Tibial artery (tissue), 4 donors: ENCODE measurements at regions not wholly inside any gene's neighbourhood (a gene's known extent, or its start where the extent isn't known, plus 50 kb on each side); places are given as distances from the start of the nearest gene placed in this dataset.

Source experiments
- DNase-seq, 2 donors: peaks; one replicate each; pipeline ENCODE4 v3.0.0-alpha.2; 2019
- H3K27ac ChIP-seq, 2 donors: fragments of 200-600 bp; sonication (generic) in 1 of 2; 1 replicate in 1 of 2; 2 replicates in 1 of 2; pipeline ENCODE4 v1.5.1; 2018 to 2019; ENCODE audit warnings: mild to moderate bottlenecking in 1 of 2
- H3K27me3 ChIP-seq, 2 donors: fragments of 200-600 bp; sonication (generic) in 1 of 2; one replicate each; pipeline versions ENCODE4 v1.5.1 to v1.6.0; 2016 to 2019
- H3K36me3 ChIP-seq, 3 donors: fragments of 200-600 bp; sonication (generic) in 2 of 3; one replicate each; pipeline ENCODE4 v1.5.1; 2016 to 2019; ENCODE audit warnings: mild to moderate bottlenecking in 2 of 3
- H3K4me1 ChIP-seq, 4 donors: fragments of 200-600 bp; sonication (generic) in 2 of 4; 1 replicate in 3 of 4; 2 replicates in 1 of 4; pipeline ENCODE4 v1.5.1; 2016 to 2019
- H3K4me3 ChIP-seq, 2 donors: fragments of 200-600 bp; sonication (generic) in 1 of 2; 1 replicate in 1 of 2; 2 replicates in 1 of 2; pipeline ENCODE4 v1.5.1; 2018 to 2019; ENCODE audit warnings: mild to moderate bottlenecking in 2 of 2
- H3K9me3 ChIP-seq, 3 donors: fragments of 200-600 bp; sonication (generic) in 1 of 3; one replicate each; pipeline ENCODE4 v1.5.1; 2016 to 2019
- intact Hi-C: fragments of 100-400 bp; cut with DNase I; formaldehyde crosslinking; loops from one replicate; pipeline ENCODE4 v1.15.0; 2023; ENCODE audit warnings: low total_unique reads
- TF ChIP-seq, protein P1 (sequence below), 2 experiments: fragments of 200-600 bp in 1 of 2; fragments of 450-650 bp in 1 of 2; IDR thresholded peaks; one replicate each; pipeline ENCODE4 v1.5.1; 2017 to 2019; ENCODE audit warnings: antibody characterized with exemption in 2 of 2, mild to moderate bottlenecking in 1 of 2, moderate library complexity in 1 of 2

DNA sequence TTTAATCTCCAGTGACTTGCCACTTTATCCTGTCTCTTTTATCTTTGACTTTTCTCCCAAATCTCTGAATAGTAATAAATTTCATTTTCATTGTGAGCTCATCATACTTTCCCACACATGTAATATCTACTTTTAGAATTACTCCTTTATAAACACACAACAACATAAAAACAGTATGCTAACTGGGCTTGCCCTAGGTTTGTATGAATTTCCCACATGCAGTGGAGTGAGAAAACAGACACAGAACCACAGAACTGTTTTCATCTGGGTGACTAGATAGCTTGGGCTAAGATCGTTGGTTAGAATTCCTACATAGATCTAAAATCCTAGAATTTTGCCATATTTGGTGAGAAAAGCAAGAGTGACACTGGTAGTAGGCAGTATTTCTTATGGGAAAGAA, 409.5 kb downstream of the SPRY1 start:
- Histone ChIP-seq H3K4me3 (no peak overlapping the region), H3K27me3 (no peaks in the 10 kb centered on the region), H3K36me3 (no peaks in the 10 kb centered on the region), H3K4me1 (peaks cover 0 to 10% (median 5%) of the 10 kb centered on the region in 4 donors), H3K9me3 (no peaks in the 10 kb centered on the region), H3K27ac (no peak overlapping the region)
- TF ChIP-seq, protein P1, sequence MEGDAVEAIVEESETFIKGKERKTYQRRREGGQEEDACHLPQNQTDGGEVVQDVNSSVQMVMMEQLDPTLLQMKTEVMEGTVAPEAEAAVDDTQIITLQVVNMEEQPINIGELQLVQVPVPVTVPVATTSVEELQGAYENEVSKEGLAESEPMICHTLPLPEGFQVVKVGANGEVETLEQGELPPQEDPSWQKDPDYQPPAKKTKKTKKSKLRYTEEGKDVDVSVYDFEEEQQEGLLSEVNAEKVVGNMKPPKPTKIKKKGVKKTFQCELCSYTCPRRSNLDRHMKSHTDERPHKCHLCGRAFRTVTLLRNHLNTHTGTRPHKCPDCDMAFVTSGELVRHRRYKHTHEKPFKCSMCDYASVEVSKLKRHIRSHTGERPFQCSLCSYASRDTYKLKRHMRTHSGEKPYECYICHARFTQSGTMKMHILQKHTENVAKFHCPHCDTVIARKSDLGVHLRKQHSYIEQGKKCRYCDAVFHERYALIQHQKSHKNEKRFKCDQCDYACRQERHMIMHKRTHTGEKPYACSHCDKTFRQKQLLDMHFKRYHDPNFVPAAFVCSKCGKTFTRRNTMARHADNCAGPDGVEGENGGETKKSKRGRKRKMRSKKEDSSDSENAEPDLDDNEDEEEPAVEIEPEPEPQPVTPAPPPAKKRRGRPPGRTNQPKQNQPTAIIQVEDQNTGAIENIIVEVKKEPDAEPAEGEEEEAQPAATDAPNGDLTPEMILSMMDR (IDR thresholded peaks at IDR 0.05), result no peak
- intact Hi-C loops, result no loop called here
- no peak for DNase-seq

DNA sequence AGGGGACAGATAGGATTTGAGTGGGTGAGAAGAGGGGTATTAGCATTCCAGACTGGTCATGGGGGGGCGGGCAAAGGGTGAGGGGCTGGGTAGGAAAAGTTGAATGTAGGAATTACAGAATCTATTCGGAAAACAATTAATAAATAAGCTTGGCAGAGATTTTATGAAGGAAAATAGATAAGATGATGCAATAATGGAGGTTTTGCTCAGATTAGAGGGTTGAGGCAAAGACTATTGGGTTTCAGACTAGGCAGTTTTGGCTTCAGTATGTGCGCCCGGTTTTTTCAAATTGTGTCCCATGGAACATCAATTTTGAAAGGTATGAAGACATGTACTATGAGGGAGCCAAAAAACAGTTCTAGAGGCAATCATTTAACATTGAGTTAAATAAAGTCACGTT, 410.6 kb downstream of the SPRY1 start:
- no peak overlapping the region for H3K27ac ChIP-seq
- no peak for DNase-seq
- H3K4me3 ChIP-seq, result no peak overlapping the region
- peaks cover 0 to 10% (median 5%) of the 10 kb centered on the region in 4 donors for H3K4me1 ChIP-seq
- no peaks in the 10 kb centered on the region for H3K9me3 ChIP-seq
- no peaks in the 10 kb centered on the region for H3K27me3 ChIP-seq
- intact Hi-C loops, result no loop called here
- TF ChIP-seq, protein P1 (IDR thresholded peaks at IDR 0.05), result no peak
- H3K36me3 ChIP-seq, result no peaks in the 10 kb centered on the region

DNA sequence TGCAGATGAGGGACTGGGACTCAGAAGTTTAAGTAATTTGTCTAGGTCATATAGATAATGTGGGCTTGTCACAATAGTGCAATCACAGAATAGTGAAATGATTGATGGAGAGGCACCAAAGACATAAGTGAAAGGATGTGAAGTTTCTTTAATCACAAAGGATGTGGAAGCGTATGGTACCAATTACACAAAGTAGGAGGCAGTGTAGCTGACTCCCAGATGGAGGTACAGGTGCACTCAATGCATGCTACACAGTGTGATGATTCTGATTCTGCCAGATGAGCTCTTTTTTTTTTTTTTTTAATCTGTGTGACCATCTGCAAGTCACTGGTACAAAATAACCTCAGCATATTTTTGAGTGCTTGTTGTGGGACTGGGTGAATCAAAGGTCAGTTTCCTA, 411.3 kb downstream of the SPRY1 start:
- Histone ChIP-seq H3K4me3 (no peak overlapping the region), H3K27ac (no peak overlapping the region), H3K36me3 (no peaks in the 10 kb centered on the region), H3K4me1 (peaks cover 0 to 10% (median 5%) of the 10 kb centered on the region in 4 donors), H3K9me3 (no peaks in the 10 kb centered on the region), H3K27me3 (no peaks in the 10 kb centered on the region)
- TF ChIP-seq, protein P1 (IDR thresholded peaks at IDR 0.05), result no peak
- DNase-seq, result no peak
- intact Hi-C loops, result no loop called here

DNA sequence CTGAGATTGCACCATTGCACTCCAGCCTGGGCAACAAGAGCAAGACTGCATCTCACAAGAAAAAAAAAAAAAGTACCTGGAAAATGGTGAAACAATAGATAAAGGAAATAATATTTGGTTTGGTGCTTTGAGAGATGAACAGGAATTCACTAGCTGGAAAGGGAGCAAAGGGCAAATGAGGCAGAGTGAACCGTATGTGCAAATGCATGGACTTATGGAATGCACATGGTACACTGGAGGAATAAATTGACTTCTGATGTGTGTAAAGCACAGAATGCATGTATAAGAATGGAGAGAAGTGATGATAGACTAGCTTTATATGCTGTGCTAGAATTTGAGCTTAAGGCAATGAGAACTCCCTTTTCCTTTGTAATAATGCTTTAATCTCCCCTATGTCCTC, 413.3 kb downstream of the SPRY1 start:
- Histone ChIP-seq H3K9me3 (no peaks in the 10 kb centered on the region), H3K4me1 (peaks cover 0 to 10% (median 0%) of the 10 kb centered on the region in 4 donors), H3K4me3 (no peak overlapping the region), H3K27me3 (no peaks in the 10 kb centered on the region), H3K27ac (no peak overlapping the region), H3K36me3 (no peaks in the 10 kb centered on the region)
- TF ChIP-seq, protein P1 (IDR thresholded peaks at IDR 0.05), result no peak
- no peak for DNase-seq
- intact Hi-C loops, result no loop called here

DNA sequence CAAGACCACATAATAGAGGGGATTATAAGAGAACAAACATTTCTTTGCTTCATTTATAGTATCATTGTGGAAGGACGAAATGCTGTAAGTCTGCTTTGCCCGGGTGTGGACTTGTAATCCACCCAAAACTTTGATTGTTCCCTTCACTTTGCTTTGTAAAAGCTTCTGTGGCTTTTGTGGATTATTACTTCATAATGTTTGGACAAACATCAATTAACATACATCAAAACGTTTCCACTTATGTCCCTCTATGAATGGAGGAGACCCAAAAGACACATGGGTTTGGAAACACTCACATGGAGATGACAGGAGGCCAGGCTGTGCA, 415.4 kb downstream of the SPRY1 start:
- Histone ChIP-seq H3K36me3 (no peaks in the 10 kb centered on the region), H3K27me3 (no peaks in the 10 kb centered on the region), H3K4me1 (no peaks in the 10 kb centered on the region), H3K4me3 (no peak overlapping the region), H3K27ac (no peak overlapping the region), H3K9me3 (no peaks in the 10 kb centered on the region)
- TF ChIP-seq, protein P1 (IDR thresholded peaks at IDR 0.05), result no peak
- DNase-seq, result no peak
- intact Hi-C loops, result no loop called here

DNA sequence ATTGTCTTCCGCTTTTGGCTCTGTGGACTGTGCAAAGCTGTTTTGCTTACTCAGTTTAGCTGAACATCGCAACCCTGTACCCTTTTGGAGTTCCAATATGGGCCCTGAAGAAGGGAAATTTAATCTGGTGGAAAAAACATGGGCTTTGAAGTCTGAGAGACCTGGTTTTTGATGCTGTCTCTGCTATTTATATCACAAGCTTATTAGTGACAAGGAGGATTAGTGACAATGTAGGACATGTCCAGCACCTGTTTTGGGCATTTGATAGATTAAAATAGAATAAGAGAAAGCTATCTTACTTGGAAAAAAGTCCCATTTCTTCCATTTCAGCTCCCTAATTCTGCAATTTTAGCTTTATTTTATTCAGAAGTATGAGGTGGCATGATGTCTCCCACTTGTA, 417.3 kb downstream of the SPRY1 start:
- intact Hi-C loops, result no loop called here
- Histone ChIP-seq H3K27ac (no peak overlapping the region), H3K4me1 (no peaks in the 10 kb centered on the region), H3K4me3 (no peak overlapping the region), H3K36me3 (no peaks in the 10 kb centered on the region), H3K27me3 (no peaks in the 10 kb centered on the region), H3K9me3 (no peaks in the 10 kb centered on the region)
- no peak for DNase-seq
- TF ChIP-seq, protein P1 (IDR thresholded peaks at IDR 0.05), result no peak
